ENCODE measurements at regions not wholly inside any gene's neighbourhood (a gene's known extent, or its start where the extent isn't known, plus 50 kb on each side); places are given as distances from the start of the nearest gene placed in this dataset.

GRCh38 chr2:239482778-239483712 is 82.2 kb upstream of the HDAC4 start:
- TF ChIP-seq ZFX (IDR thresholded peaks at IDR 0.05; ENCODE audit: borderline replicate concordance) (no peak), CTCF (IDR thresholded peaks at IDR 0.05) (no peak)
- H3K27ac ChIP-seq: no peak overlapping the region

GRCh38 chr2:239479471-239479870 is 78.7 kb upstream of the HDAC4 start:
- H3K27ac ChIP-seq: no peak overlapping the region
- TF ChIP-seq ZFX (IDR thresholded peaks at IDR 0.05; ENCODE audit: borderline replicate concordance) (no peak), CTCF (IDR thresholded peaks at IDR 0.05) (no peak)

GRCh38 chr2:239477591-239477990 is 76.8 kb upstream of the HDAC4 start:
- TF ChIP-seq ZFX (IDR thresholded peaks at IDR 0.05; ENCODE audit: borderline replicate concordance) (no peak), CTCF (IDR thresholded peaks at IDR 0.05) (no peak)

GRCh38 chr2:239476757-239477585 is 76.2 kb upstream of the HDAC4 start:
- TF ChIP-seq CTCF (IDR thresholded peaks at IDR 0.05): no peak
- TF ChIP-seq ZFX (IDR thresholded peaks at IDR 0.05; ENCODE audit: borderline replicate concordance): no peak
- no peak overlapping the region for H3K27ac ChIP-seq

More at GRCh38 chr2:239477591-239477990, 76.8 kb upstream of the HDAC4 start:
- no peak overlapping the region for H3K27ac ChIP-seq

GRCh38 chr2:239476029-239476756 is 75.4 kb upstream of the HDAC4 start:
- TF ChIP-seq CTCF (IDR thresholded peaks at IDR 0.05) (no peak), ZFX (IDR thresholded peaks at IDR 0.05; ENCODE audit: borderline replicate concordance) (no peak)
- no peak overlapping the region for H3K27ac ChIP-seq

- no peak overlapping the region for H3K27ac ChIP-seq
- TF ChIP-seq CTCF (IDR thresholded peaks at IDR 0.05): no peak
- TF ChIP-seq ZFX (IDR thresholded peaks at IDR 0.05; ENCODE audit: borderline replicate concordance): no peak
These were observed 74.6 kb upstream of the HDAC4 start for GRCh38 chr2:239475161-239476028.

All from 22Rv1 (cell line).